K562 (cell line): ENCODE measurements at regions not wholly inside any gene's neighbourhood (a gene's known extent, or its start where the extent isn't known, plus 50 kb on each side); places are given as distances from the start of the nearest gene placed in this dataset.

Source experiments
- ATAC-seq: fragments of 200-7000 bp; cut with Tn5 transposase; 3 replicates; pipeline ENCODE4 v1.9.1; 2020; ENCODE audit warnings: moderate library complexity
- BruUV-seq: library from RNA; stranded (reverse); fragments of 400-500 nt; replicated peaks from 2 replicates; lab custom pipeline; 2021; lab: Mats Ljungman, UMichigan
- CTCF ChIA-PET: fragments of 300-600 bp; formaldehyde crosslinking; extraction: SDS; loops from one replicate; lab custom pipeline; 2021; ENCODE audit warnings: low intra/inter-chr PET ratio; lab: Yijun Ruan, JAX
- POLR2A ChIA-PET: fragments of 300-600, 350-650 bp; sonication (Branson Sonifier 250); formaldehyde crosslinking; extraction: SDS; loops from one replicate; lab custom pipeline; 2021; ENCODE audit warnings: antibody characterized with exemption, inconsistent platforms; lab: Yijun Ruan, JAX
- DNase-seq, 4 experiments: peaks; one replicate each; pipeline versions ENCODE4 v3.0.0 to v3.0.0-alpha.2; 2011 to 2018; ENCODE audit warnings: low spot score in 3 of 4, mixed read lengths in 3 of 4; ENCODE audit errors: extremely low read depth in 1 of 4
- FAIRE-seq: peaks from 2 replicates; lab custom pipeline; 2011; peaks lifted over from hg19 to GRCh38; lab: Jason Lieb, UNC
- H2AFZ ChIP-seq: 2 replicates; pipeline ENCODE4 v1.6.0; 2011; ENCODE audit warnings: low read depth, low read length, control low read depth, inconsistent platforms
- H3K27ac ChIP-seq: fragments of 200-600 bp; 3 replicates; pipeline ENCODE4 v1.8.0; 2011; ENCODE audit warnings: low read depth, mild to moderate bottlenecking, control low read depth, inconsistent platforms, low read length, moderate library complexity, mixed read lengths; ENCODE audit errors: extremely low read depth
- H3K27me3 ChIP-seq, 2 experiments: fragments of 300-600 bp in 1 of 2; 2 replicates in 1 of 2; 3 replicates in 1 of 2; pipeline versions ENCODE4 v1.6.0 to v1.8.0; 2011; ENCODE audit warnings: inconsistent platforms in 2 of 2, low read length in 2 of 2, mild to moderate bottlenecking in 1 of 2, mixed read lengths in 1 of 2, moderate library complexity in 1 of 2; ENCODE audit not compliant: control insufficient read depth in 2 of 2, insufficient read depth in 2 of 2
- H3K36me3 ChIP-seq: fragments of 300-600 bp; 3 replicates; pipeline ENCODE4 v1.8.0; 2011; ENCODE audit warnings: mild to moderate bottlenecking, low read length, inconsistent platforms; ENCODE audit not compliant: control insufficient read depth, insufficient read depth
- H3K4me1 ChIP-seq, 2 experiments: fragments of 200-600 bp in 1 of 2; replicated peaks in 1 of 2; 2 replicates in 1 of 2; 3 replicates in 1 of 2; pipeline versions ENCODE4 v1.5.1 to v1.8.0; 2011; ENCODE audit warnings: inconsistent platforms in 2 of 2, low read length in 2 of 2, mild to moderate bottlenecking in 1 of 2, mixed read lengths in 1 of 2, moderate library complexity in 1 of 2; ENCODE audit not compliant: control insufficient read depth in 2 of 2, insufficient read depth in 2 of 2
- H3K4me2 ChIP-seq: 2 replicates; pipeline ENCODE4 v1.6.1; 2011; ENCODE audit warnings: low read length, control low read depth, inconsistent platforms, mixed read lengths; ENCODE audit not compliant: insufficient read depth
- H3K4me3 ChIP-seq: fragments of 200-600 bp; sonication (generic), shearing (Covaris generic); 2 replicates; pipeline ENCODE4 v1.5.1; 2016; ENCODE audit warnings: control low read depth, inconsistent platforms
- H3K79me2 ChIP-seq: fragments of 200-600 bp; 3 replicates; pipeline ENCODE4 v1.8.0; 2011; ENCODE audit warnings: low read length, inconsistent platforms; ENCODE audit not compliant: control insufficient read depth, insufficient read depth
- H3K9ac ChIP-seq, 2 experiments: 2 replicates each; pipeline versions ENCODE4 v1.6.0 to v1.6.1; 2011; ENCODE audit warnings: low read depth in 2 of 2, low read length in 2 of 2, control low read depth in 1 of 2, inconsistent platforms in 1 of 2, mild to moderate bottlenecking in 1 of 2, mixed read lengths in 1 of 2; ENCODE audit not compliant: insufficient read depth in 1 of 2
- H3K9me1 ChIP-seq: one replicate; pipeline ENCODE4 v1.6.0; 2011; ENCODE audit warnings: inconsistent platforms, mild to moderate bottlenecking, low read length, moderate library complexity; ENCODE audit not compliant: control insufficient read depth, insufficient read depth
- H3K9me3 ChIP-seq: replicated peaks from 2 replicates; pipeline ENCODE4 v1.5.1; 2011; ENCODE audit warnings: low read depth, low read length, inconsistent platforms; ENCODE audit not compliant: control insufficient read depth, insufficient read depth
- H4K20me1 ChIP-seq: replicated peaks from 2 replicates; pipeline ENCODE4 v1.6.1; 2011; ENCODE audit warnings: low read length, inconsistent platforms, mixed read lengths; ENCODE audit not compliant: control insufficient read depth, insufficient read depth
- BRCA1 ChIP-seq, 2 experiments: fragments of 450-650 bp in 1 of 2; sonication (generic) in 1 of 2; formaldehyde crosslinking in 1 of 2; IDR thresholded peaks; 2 replicates each; pipeline versions ENCODE4 v1.5.0 to v1.6.1; 2017 to 2020; ENCODE audit warnings: mild to moderate bottlenecking in 1 of 2, missing genetic modification reagents in 1 of 2
- ELF4 ChIP-seq: fragments of 450-650 bp; formaldehyde crosslinking; IDR thresholded peaks from 2 replicates; pipeline ENCODE4 v1.4.0; 2022; ENCODE audit warnings: missing genetic modification characterization
- GATAD2B ChIP-seq: fragments of 450-650 bp; IDR thresholded peaks from 2 replicates; pipeline ENCODE4 v1.6.1; 2017; ENCODE audit warnings: mild to moderate bottlenecking, borderline replicate concordance
- RFX1 ChIP-seq: fragments of 450-650 bp; IDR thresholded peaks from 2 replicates; pipeline ENCODE4 v1.6.1; 2016; ENCODE audit warnings: mild to moderate bottlenecking, moderate library complexity
- ZFP1 ChIP-seq: fragments of 450-650 bp; formaldehyde crosslinking; IDR thresholded peaks from 2 replicates; pipeline ENCODE4 v1.4.0; 2020; ENCODE audit warnings: mild to moderate bottlenecking, mixed read lengths
- WGBS: fragments of 100-300 bp; shearing (Covaris generic); methylation state at CpG from one replicate; pipeline ENCODE4 v1.1.6; 2016; ENCODE audit warnings: low coverage, mixed read lengths; ENCODE audit not compliant: insufficient coverage; ENCODE audit errors: missing lambda C conversion rate; 5-methylcytosine and 5-hydroxymethylcytosine counted together
- in situ Hi-C: fragments of 300-500 bp; cut with MboI; formaldehyde crosslinking; loops from 4 replicates; pipeline ENCODE4 v1.15.0; 2018; ENCODE audit warnings: inconsistent platforms, mixed read lengths
- intact Hi-C: fragments of 100-400 bp; cut with micrococcal nuclease; formaldehyde crosslinking; loops from 2 replicates; pipeline ENCODE4 v1.14.2; 2022

DNA sequence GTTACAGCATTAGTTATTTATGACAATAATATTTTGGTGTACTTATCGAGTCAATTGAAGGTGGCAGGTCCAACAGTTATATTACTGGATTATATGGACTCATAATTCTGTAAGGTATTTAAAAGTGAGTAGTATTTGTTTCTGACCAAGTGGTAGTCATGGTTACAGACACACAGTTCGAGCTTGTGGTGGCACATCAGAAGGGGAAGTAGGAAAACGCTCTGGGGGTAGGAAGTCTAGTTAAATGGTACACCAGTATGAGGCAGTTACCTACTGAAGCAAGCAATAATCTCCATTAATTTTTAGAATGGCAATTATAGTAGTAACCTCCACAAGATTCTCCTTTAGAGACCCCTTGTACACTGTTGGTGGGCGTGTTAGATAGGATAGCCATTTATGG is 541.2 kb downstream of the ETV1 start:
- Histone ChIP-seq H3K27me3 (no peaks in the 10 kb centered on the region), H3K9me3 (no peaks in the 10 kb centered on the region), H3K9me1 (no peaks in the 10 kb centered on the region), H3K4me3 (no peak overlapping the region), H4K20me1 (no peaks in the 10 kb centered on the region), H2AFZ (no peak overlapping the region), H3K9ac (no peak overlapping the region), H3K36me3 (no peaks in the 10 kb centered on the region), H3K4me2 (no peak overlapping the region), H3K4me1 (no peaks in the 10 kb centered on the region), H3K79me2 (no peaks in the 10 kb centered on the region), H3K27ac (no peak overlapping the region)
- in situ Hi-C loops (no loop called here), intact Hi-C loops (no loop called here)
- ChIA-PET POLR2A (no interaction called here), CTCF (no interaction called here)
- ATAC-seq: no peak
- BruUV-seq: no TSS peak
- 0% methylated on average over 4 of the region's 4 CpGs for WGBS
- DNase-seq: no peak
- FAIRE-seq: no peak
- TF ChIP-seq RFX1 (peak; percentile 40), BRCA1 (IDR thresholded peaks at IDR 0.05) (no peak), BRCA1 (CRISPR knock-in tag; IDR thresholded peaks at IDR 0.05) (no peak), GATAD2B (no peak)

DNA sequence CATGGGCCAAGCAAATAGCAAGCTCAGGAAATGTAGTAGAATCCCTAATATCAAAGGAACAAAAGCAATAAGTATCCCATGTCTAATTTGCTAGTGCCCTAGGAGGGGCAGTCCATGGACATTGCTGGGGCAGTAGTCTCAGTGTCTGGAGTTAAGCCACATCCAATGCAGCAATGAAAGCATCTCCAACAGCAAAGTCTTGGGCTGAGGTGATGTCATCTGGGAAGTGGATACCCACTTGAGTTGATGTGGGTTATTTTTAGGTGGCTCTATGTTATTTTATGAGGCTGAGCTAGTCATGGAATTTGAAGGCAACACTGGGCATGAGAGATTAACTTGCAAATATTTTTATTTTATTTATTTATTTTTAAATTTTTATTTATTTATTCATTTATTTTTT is 540.0 kb downstream of the ETV1 start:
- H3K36me3 ChIP-seq: no peaks in the 10 kb centered on the region
- TF ChIP-seq ZFP1 (CRISPR knock-in tag): no peak
- TF ChIP-seq ELF4 (CRISPR knock-in tag): no peak
- TF ChIP-seq, all 486 proteins: peak for 0
- no peak for FAIRE-seq
- ATAC-seq: no peak
- H2AFZ ChIP-seq: no peak overlapping the region
- no peaks in the 10 kb centered on the region for H3K79me2 ChIP-seq
- in situ Hi-C loops: no loop called here
- no TSS peak for BruUV-seq
- H3K27me3 ChIP-seq: no peaks in the 10 kb centered on the region
- POLR2A ChIA-PET: interaction anchor here (1.0 kb wide), 1 partner anchor 18 kb away, joined by 3 read pairs; no protein-coding TSS in a partner anchor
- DNase-seq: no peak
- no peak overlapping the region for H3K27ac ChIP-seq
- no peak overlapping the region for H3K9ac ChIP-seq
- no peaks in the 10 kb centered on the region for H4K20me1 ChIP-seq
- intact Hi-C loops: no loop called here
- no peaks in the 10 kb centered on the region for H3K9me3 ChIP-seq
- H3K4me2 ChIP-seq: no peak overlapping the region
- H3K4me3 ChIP-seq: no peak overlapping the region
- CTCF ChIA-PET: no interaction called here
- no peaks in the 10 kb centered on the region for H3K9me1 ChIP-seq
- no peaks in the 10 kb centered on the region for H3K4me1 ChIP-seq
